Astrocyte (in vitro differentiated cells and primary cell): ENCODE measurements at regions not wholly inside any gene's neighbourhood (a gene's known extent, or its start where the extent isn't known, plus 50 kb on each side); places are given as distances from the start of the nearest gene placed in this dataset.

Experiments used
- EZH2 ChIP-seq: IDR thresholded peaks from 2 replicates; pipeline ENCODE4 v1.6.1; 2012; ENCODE audit warnings: mild to moderate bottlenecking, low read length, inconsistent platforms; ENCODE audit not compliant: insufficient read depth
- TF ChIP-seq, protein P1 (sequence below): IDR thresholded peaks from 2 replicates; pipeline ENCODE4 v1.5.1; 2011; ENCODE audit warnings: low read depth, mild to moderate bottlenecking, inconsistent platforms, low read length, moderate library complexity; ENCODE audit not compliant: insufficient read depth

DNA sequence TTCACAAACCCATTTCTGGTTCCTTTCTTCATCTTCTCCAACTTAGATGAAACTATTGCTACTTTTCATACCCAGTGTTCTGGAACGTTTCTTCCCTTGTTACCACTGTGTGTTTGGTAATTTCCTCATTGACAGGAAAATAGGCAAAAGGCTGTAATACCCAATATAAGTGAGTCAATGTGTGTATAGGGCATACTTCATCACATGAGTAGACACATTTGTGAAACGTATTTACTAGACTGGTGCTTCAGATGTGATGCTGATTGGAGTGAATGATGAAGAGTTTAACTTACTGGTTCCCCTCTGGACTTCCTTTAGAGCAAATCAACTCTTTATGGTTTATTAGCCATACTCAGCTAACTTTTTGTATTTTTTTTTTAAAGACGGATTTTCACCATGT, 195.1 kb upstream of the ATP6AP2 start:
- TF ChIP-seq, protein P1, sequence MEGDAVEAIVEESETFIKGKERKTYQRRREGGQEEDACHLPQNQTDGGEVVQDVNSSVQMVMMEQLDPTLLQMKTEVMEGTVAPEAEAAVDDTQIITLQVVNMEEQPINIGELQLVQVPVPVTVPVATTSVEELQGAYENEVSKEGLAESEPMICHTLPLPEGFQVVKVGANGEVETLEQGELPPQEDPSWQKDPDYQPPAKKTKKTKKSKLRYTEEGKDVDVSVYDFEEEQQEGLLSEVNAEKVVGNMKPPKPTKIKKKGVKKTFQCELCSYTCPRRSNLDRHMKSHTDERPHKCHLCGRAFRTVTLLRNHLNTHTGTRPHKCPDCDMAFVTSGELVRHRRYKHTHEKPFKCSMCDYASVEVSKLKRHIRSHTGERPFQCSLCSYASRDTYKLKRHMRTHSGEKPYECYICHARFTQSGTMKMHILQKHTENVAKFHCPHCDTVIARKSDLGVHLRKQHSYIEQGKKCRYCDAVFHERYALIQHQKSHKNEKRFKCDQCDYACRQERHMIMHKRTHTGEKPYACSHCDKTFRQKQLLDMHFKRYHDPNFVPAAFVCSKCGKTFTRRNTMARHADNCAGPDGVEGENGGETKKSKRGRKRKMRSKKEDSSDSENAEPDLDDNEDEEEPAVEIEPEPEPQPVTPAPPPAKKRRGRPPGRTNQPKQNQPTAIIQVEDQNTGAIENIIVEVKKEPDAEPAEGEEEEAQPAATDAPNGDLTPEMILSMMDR: no peak
- TF ChIP-seq EZH2: no peak
